Stomach (tissue), 8 donors: ENCODE measurements at regions not wholly inside any gene's neighbourhood (a gene's known extent, or its start where the extent isn't known, plus 50 kb on each side); places are given as distances from the start of the nearest gene placed in this dataset.

Experiments used
- DNase-seq, 2 donors: peaks; one replicate each; pipeline versions ENCODE4 v3.0.0 to v3.0.0-alpha.2; 2013 to 2019
- H3K27ac ChIP-seq, 5 donors: fragments of 200-600 bp in 4 of 5; sonication (generic) in 4 of 5; one replicate each; pipeline ENCODE4 v1.5.1; 2013 to 2019; ENCODE audit warnings: mild to moderate bottlenecking in 1 of 5, moderate library complexity in 1 of 5
- H3K27me3 ChIP-seq, 3 donors: fragments of 200-600 bp; sonication (generic); one replicate each; pipeline ENCODE4 v1.5.1; 2017 to 2019; ENCODE audit warnings: mixed run types in 1 of 3
- H3K36me3 ChIP-seq, 4 donors: fragments of 200-600 bp; sonication (generic); 1 replicate in 3 of 4; 2 replicates in 1 of 4; pipeline ENCODE4 v1.5.1; 2016 to 2019
- H3K4me1 ChIP-seq, 4 donors: fragments of 200-600 bp; sonication (generic); one replicate each; pipeline ENCODE4 v1.5.1; 2016 to 2019
- H3K4me3 ChIP-seq, 4 donors: fragments of 200-600 bp; sonication (generic) in 3 of 4; one replicate each; pipeline ENCODE4 v1.5.1; 2016 to 2019; ENCODE audit warnings: mild to moderate bottlenecking in 1 of 4
- H3K9me3 ChIP-seq, 4 donors: fragments of 200-600 bp; sonication (generic); one replicate each; pipeline ENCODE4 v1.5.1; 2016 to 2019
- CTCF ChIP-seq, 7 experiments: fragments of 450-650 bp in 4 of 7; fragments of 200-600 bp in 3 of 7; sonication (generic) in 3 of 7; IDR thresholded peaks; one replicate each; pipeline ENCODE4 v1.5.1; 2016 to 2019; ENCODE audit warnings: antibody characterized with exemption in 7 of 7, control low read depth in 2 of 7, mild to moderate bottlenecking in 1 of 7
- EP300 ChIP-seq: sonication (generic); formaldehyde crosslinking; IDR thresholded peaks from one replicate; pipeline ENCODE4 v1.6.1; 2017; ENCODE audit warnings: antibody characterized with exemption
- POLR2A ChIP-seq, 4 donors: fragments of 450-650 bp; IDR thresholded peaks; one replicate each; pipeline ENCODE4 v1.6.1; 2016; ENCODE audit warnings: antibody characterized with exemption in 4 of 4, control low read depth in 2 of 4, mild to moderate bottlenecking in 1 of 4, moderate library complexity in 1 of 4
- POLR2AphosphoS5 ChIP-seq, 3 donors: sonication (generic); formaldehyde crosslinking; IDR thresholded peaks; one replicate each; pipeline ENCODE4 v1.6.1; 2016; ENCODE audit warnings: antibody characterized with exemption in 3 of 3
- WGBS, 5 donors: extraction: QIAGEN DNeasy Blood & Tissue Kit in 3 of 5; methylation state at CpG; one replicate each; pipeline versions ENCODE4 v1.1.5 to v1.1.7; 2013 to 2018; 5-methylcytosine and 5-hydroxymethylcytosine counted together
- intact Hi-C: fragments of 100-400 bp; cut with DNase I; formaldehyde crosslinking; loops from one replicate; pipeline ENCODE4 v1.15.1; 2023; ENCODE audit warnings: low total_unique reads
- donor health status: healthy with polysubstance abuse.
- donor health status: Bipolar disorder and iron deficiency.
- donor health status: healthy.

- no peak for DNase-seq
- no peaks in the 10 kb centered on the region for H3K9me3 ChIP-seq
- 82 to 91% (median 88%) methylated on average over 5 of the region's 5 CpGs for WGBS, 5 donors
- H3K27me3 ChIP-seq, result no peaks in the 10 kb centered on the region
- H3K4me3 ChIP-seq, result no peak overlapping the region
- H3K4me1 ChIP-seq, result no peaks in the 10 kb centered on the region
- TF ChIP-seq EP300 (no peak), CTCF (IDR thresholded peaks at IDR 0.05) (no peak), POLR2AphosphoS5 (IDR thresholded peaks at IDR 0.05) (no peak), POLR2A (IDR thresholded peaks at IDR 0.05) (no peak)
- H3K27ac ChIP-seq, result no peak overlapping the region
- intact Hi-C loops, result no loop called here
- no peaks in the 10 kb centered on the region for H3K36me3 ChIP-seq
Observed at GRCh38 chr12:22876262-22876661, 251.3 kb downstream of the ETNK1 start.

- intact Hi-C loops, result no loop called here
- H3K36me3 ChIP-seq, result no peaks in the 10 kb centered on the region
- WGBS, 5 donors, result 72 to 86% (median 81%) methylated on average over 1 of the region's 1 CpG
- no peaks in the 10 kb centered on the region for H3K9me3 ChIP-seq
- H3K4me3 ChIP-seq, result no peak overlapping the region
- TF ChIP-seq EP300 (no peak), POLR2A (IDR thresholded peaks at IDR 0.05) (no peak), POLR2AphosphoS5 (IDR thresholded peaks at IDR 0.05) (no peak), CTCF (IDR thresholded peaks at IDR 0.05) (no peak)
- DNase-seq, result no peak
- no peak overlapping the region for H3K27ac ChIP-seq
- H3K4me1 ChIP-seq, result no peaks in the 10 kb centered on the region
- H3K27me3 ChIP-seq, result no peaks in the 10 kb centered on the region
Observed at GRCh38 chr12:22879203-22879602, 254.2 kb downstream of the ETNK1 start.

GRCh38 chr12:22880331-22880730, 255.4 kb downstream of the ETNK1 start:
- intact Hi-C loops, result no loop called here
- Histone ChIP-seq H3K36me3 (no peaks in the 10 kb centered on the region), H3K27me3 (no peaks in the 10 kb centered on the region), H3K4me1 (no peaks in the 10 kb centered on the region), H3K27ac (no peak overlapping the region), H3K9me3 (no peaks in the 10 kb centered on the region), H3K4me3 (no peak overlapping the region)
- no peak for TF ChIP-seq POLR2A (IDR thresholded peaks at IDR 0.05)
- no peak for TF ChIP-seq EP300
- no peak for TF ChIP-seq POLR2AphosphoS5 (IDR thresholded peaks at IDR 0.05)
- no peak for TF ChIP-seq CTCF (IDR thresholded peaks at IDR 0.05)
- no peak for DNase-seq

- intact Hi-C loops, result no loop called here
- WGBS, 5 donors, result 74 to 80% (median 78%) methylated on average over 5 to 6 of the region's 6 CpGs
- Histone ChIP-seq H3K36me3 (no peaks in the 10 kb centered on the region), H3K27ac (no peak overlapping the region), H3K4me1 (no peaks in the 10 kb centered on the region), H3K4me3 (no peak overlapping the region), H3K9me3 (no peaks in the 10 kb centered on the region), H3K27me3 (no peaks in the 10 kb centered on the region)
- DNase-seq, result no peak
- TF ChIP-seq CTCF (IDR thresholded peaks at IDR 0.05), result no peak
- TF ChIP-seq POLR2A (IDR thresholded peaks at IDR 0.05), result no peak
- TF ChIP-seq EP300, result no peak
- TF ChIP-seq POLR2AphosphoS5 (IDR thresholded peaks at IDR 0.05), result no peak
Observed at GRCh38 chr12:22880807-22881206, 255.8 kb downstream of the ETNK1 start.
